GM12874 (cell line): ENCODE measurements at regions not wholly inside any gene's neighbourhood (a gene's known extent, or its start where the extent isn't known, plus 50 kb on each side); places are given as distances from the start of the nearest gene placed in this dataset.

Source experiments
- CTCF ChIP-seq: IDR thresholded peaks from 2 replicates; pipeline ENCODE4 v1.5.1; 2011; ENCODE audit warnings: low read depth, mild to moderate bottlenecking, control low read depth, low read length, moderate library complexity; ENCODE audit not compliant: insufficient read depth

GRCh38 chr4:74516303-74516702, 71.4 kb downstream of the AREG start:
- no peak for TF ChIP-seq CTCF

GRCh38 chr4:74517996-74518395, 73.1 kb downstream of the AREG start:
- TF ChIP-seq CTCF: no peak

- no peak for TF ChIP-seq CTCF
Measured at GRCh38 chr4:74522251-74522991, 77.5 kb downstream of the AREG start.

- no peak for TF ChIP-seq CTCF
Measured at GRCh38 chr4:74523096-74523495, 78.2 kb downstream of the AREG start.

- TF ChIP-seq CTCF: no peak
Measured at GRCh38 chr4:74524985-74525384, 80.0 kb downstream of the AREG start.

GRCh38 chr4:74527049-74527448, 82.1 kb downstream of the AREG start:
- TF ChIP-seq CTCF: no peak

GRCh38 chr4:74528178-74528577, 83.2 kb downstream of the AREG start:
- no peak for TF ChIP-seq CTCF
